Stimulated activated CD4-positive, alpha-beta T cell treated with anti-CD3 and anti-CD28 coated beads, Interleukin-1b, Interleukin-23, amount 100 ng/mL, for 4 hours (primary cell): ENCODE measurements at regions not wholly inside any gene's neighbourhood (a gene's known extent, or its start where the extent isn't known, plus 50 kb on each side); places are given as distances from the start of the nearest gene placed in this dataset.
"Not testable (repeated sequence)": the region's sequence is repeated elsewhere in the genome, so short reads cannot be mapped to it uniquely, and the experiment has no call there.

Experiments
- DNase-seq, 2 donors: peaks; one replicate each; pipeline ENCODE4 v3.0.0-alpha.2; 2020; ENCODE audit warnings: low read depth in 2 of 2

DNA sequence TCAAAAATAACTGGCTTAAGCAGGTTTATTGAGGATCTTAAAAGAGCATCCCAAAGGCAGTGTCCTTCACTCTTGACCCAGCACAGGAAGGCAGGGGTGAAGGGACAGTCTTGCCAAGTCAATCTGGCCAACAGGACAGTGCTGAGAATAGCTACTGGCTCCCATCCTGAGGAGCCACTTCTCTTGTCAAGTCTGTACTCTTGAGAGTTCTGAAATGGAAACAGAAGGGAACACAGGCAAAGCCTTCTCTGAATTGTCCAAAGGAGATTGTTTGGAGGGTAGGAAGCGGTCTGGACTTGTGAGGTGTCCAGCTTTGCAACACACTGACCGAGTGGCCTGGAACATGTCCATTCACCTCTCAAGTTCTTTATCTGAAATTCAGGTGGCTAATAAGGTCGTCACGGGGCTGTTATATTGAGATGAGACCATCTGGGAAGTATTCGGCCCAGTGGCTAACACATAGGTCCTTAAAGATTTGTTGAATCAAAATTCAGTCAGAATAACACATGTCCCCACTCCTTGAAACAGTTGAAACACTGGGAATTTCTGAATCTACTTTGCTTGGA is 99.5 kb upstream of the FHL2 start:
- DNase-seq: no peak

DNA sequence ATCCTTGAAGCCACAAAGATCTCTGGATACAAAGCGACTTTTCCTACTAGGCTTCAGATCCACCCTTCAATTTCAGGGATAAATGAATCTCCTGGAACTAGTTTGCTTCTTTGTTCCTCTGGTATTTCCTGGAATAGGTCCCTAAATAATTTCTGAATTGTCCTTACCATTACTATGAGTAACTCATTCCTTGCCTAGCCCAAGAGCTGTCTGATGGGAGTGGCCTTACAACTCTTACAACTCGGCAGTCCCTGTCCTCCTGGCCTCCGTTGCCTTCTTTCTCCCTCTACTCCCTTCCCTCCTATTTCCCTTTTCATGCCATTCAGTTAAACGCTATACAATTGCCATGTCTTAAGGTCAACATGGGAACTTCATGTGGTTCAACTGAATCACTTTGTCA is 98.2 kb upstream of the FHL2 start:
- no peak for DNase-seq

- DNase-seq: no peak
Measured at GRCh38 chr2:105496271-105496670, 97.4 kb upstream of the FHL2 start.

- no peak for DNase-seq
Measured at GRCh38 chr2:105494683-105495425, 96.0 kb upstream of the FHL2 start.

- no peak for DNase-seq
Measured at GRCh38 chr2:105490956-105491355, 92.1 kb upstream of the FHL2 start.

DNA sequence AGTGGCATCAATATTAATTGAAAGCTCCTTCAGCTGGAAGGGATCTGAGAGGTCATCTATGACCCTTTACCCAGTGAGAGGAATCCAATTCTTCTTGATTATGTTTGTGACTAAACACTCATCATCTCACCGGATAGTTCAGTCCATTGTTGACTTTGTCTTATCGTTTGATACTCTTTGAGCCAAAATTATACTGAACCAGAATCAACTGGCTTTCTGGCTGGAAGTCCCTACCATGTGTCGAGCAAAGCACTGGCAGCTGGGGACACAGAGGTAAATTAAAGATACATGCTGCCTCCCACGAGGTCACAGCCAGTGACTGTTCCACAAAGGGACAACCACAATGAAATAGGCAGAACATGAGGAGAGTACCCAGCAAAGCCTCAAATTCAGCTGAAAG is 91.4 kb upstream of the FHL2 start:
- DNase-seq: no peak

DNA sequence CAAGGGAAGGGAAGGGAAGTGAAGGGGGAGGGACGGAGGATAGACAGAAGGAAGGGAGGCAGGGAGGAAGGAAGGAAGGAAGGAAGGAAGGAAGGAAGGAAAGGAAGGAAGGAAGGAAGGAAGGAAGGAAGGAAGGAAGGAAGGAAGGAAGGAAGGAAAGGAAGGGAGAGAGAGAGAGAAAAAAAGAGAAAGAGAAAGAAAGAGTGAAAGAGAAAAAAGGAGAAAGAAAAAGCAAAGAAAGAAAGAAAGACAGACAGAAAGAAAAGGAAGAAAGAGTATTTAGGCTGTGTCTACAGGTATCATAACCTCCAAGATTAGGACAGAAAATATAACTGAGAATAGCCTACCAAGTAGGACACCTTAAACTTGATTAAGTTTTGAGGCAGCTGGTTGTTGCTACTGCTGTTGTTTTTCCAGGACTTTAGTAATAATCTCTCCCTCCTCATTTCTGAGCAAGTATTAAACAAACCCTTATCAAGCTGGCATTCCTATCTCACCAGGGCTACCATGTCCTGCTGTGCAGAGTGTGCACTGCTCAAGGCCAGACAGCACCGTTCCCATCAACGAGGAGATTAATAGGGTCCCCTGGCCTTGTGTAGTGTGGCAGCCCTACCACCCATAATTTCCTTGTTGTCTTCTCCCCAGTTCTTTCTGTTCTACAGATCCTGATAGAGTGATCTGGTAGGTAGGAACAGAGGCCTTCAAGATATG is 90.5 kb upstream of the FHL2 start:
- no peak for DNase-seq

GRCh38 chr2:105488285-105488684 is 89.4 kb upstream of the FHL2 start:
- DNase-seq: no peak

GRCh38 chr2:105487142-105488069 is 88.6 kb upstream of the FHL2 start:
- no peak for DNase-seq

GRCh38 chr2:105486762-105487141 is 87.9 kb upstream of the FHL2 start:
- DNase-seq: no peak

- no peak for DNase-seq
Measured at GRCh38 chr2:105478670-105479069, 79.8 kb upstream of the FHL2 start.

DNA sequence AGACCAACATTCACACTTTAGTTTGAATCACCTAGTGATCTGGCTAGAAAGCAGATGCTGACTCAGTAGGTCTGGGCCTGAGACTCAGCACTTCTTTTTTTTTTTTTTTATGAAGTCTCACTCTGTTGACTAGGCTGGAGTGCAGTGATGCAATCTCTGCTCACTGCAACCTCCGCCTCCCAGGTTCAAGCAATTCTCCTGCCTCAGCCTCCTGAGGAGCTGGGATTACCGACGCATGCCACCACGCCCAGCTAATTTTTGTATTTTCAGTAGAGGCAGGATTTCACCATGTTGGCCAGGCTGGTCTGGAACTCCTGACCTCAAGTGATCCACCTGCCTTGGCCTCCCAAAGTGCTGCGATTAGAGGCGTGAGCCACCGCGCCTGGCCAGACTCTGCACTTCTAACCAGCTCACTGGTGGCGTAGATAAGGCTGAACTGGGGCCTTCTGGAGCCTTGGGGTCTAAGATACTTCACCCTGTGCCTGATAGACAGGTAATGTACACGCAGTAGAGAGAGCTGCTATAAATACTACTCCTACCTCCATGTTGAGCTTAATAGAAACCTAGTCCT is 78.3 kb upstream of the FHL2 start:
- not testable (repeated sequence) for DNase-seq

DNA sequence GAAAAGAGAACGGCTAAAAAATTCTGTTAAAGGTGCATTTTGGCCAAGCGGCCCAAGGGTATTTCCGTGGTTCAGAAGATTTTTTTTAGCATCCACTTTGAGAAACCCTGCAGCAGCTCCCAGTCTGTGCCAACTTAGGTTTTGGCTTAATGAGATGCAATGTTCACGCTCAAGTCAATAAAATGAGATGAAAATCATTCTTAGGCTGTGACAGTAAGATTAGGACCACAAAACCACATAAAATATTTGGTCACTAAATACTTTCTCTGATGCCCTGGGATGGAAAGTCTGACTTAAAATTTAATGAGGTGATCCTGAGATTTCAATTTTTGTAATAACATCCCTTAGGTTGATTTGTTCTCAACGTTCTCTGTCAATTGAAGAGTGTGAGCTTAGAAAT is 74.2 kb upstream of the FHL2 start:
- no peak for DNase-seq

DNA sequence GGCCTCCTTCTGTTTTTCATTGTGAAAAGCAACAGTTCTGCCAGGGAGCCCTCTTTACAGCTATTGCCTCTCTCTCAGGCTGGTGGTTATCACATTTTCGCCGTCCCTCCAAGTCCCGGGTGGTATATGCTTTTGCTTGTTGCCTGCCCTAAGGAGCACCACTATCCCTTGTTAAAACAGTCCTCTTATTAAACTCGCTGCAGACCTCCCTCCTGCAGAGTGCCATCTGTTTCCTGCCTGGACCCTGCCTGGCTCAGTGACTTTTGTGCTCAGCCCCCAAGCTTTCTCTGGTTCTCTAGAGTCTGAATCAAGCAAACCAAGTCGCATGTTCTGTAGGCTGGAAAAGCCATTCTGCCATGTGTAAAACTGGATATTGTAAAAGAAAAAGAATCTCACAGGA is 72.1 kb upstream of the FHL2 start:
- DNase-seq: no peak

GRCh38 chr2:105469781-105470180 is 70.9 kb upstream of the FHL2 start:
- DNase-seq: no peak

DNA sequence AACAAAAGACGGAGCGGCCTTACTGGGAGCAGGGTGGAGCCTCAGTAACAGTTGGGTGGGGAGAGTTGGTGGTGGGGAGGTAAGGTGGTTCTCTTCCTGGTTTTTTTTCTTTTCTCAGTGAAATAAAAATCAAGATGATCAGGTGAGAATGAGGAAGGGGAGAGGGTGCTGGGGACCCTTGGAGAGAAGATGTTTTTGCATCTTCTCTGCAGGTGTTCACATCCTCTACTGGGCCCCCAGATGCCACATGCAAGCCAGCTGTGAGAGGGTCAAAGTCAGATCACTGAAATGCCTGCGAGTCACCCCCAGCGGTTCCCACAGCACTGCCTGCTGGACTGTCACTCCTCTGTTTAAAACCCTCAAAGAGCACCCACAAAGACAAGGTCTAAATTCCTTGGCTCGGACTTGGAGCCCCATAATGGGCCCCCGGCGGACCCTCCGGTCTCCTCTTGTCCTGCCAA is 69.8 kb upstream of the FHL2 start:
- DNase-seq: no peak

GRCh38 chr2:105464325-105464724 is 65.5 kb upstream of the FHL2 start:
- no peak for DNase-seq

- DNase-seq: no peak
Measured at GRCh38 chr2:105460048-105460732, 61.3 kb upstream of the FHL2 start.

DNA sequence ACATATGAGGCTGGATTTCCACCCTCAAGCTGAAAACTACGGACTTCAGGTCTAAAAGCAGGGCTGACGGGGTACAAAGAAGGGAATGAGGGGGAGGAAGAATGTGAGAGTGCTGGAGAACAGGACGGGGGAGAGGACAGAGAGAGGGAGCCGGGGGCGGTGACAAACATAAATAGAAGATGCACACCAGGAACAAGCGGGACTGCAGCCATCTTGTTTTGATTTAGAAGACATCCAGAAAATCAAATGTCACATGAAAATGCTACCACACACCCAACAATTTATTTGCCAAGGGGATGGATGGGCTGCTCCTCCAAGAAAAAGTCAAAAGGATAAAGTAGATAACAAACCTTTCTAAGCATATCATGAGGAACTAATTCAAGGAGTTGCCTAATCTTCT is 59.2 kb upstream of the FHL2 start:
- no peak for DNase-seq

DNA sequence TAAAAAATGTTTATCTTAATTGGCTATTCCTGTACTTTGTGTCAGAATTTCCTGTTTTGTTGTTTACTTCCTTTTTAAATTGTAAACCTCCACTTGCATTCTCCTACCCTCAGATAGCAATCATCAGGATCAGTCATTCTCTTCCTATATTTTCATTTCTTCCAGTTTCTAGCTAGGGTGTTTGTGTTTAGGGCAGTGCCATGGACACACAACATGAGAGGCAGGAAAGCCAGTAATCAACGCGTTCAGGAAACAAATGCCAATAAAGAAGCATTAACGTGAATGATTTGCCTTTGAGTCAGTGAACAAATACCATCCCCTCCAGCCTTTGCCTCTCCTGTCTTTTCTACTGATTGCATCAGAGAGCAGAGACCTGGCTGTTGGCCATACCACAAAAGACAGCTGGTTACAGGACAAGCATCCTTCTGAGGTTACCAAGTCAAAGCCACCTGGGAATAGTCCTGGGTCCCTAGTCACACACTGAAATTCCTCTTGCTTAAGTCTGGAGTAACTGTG is 56.7 kb upstream of the FHL2 start:
- DNase-seq: no peak
